Dermis microvascular lymphatic vessel endothelial cell (primary cell): ENCODE measurements at regions not wholly inside any gene's neighbourhood (a gene's known extent, or its start where the extent isn't known, plus 50 kb on each side); places are given as distances from the start of the nearest gene placed in this dataset.
"Not testable (repeated sequence)": the region's sequence is repeated elsewhere in the genome, so short reads cannot be mapped to it uniquely, and the experiment has no call there.

Experiments used
- DNase-seq, 2 donors: peaks; one replicate each; pipeline versions ENCODE4 v3.0.0 to v3.0.0-alpha.2; 2010; ENCODE audit warnings: low read depth in 2 of 2

- peak; percentile 50 to 82 for DNase-seq
Observed at GRCh38 chr17:77086433-77087010, 54.2 kb upstream of the SEC14L1 start.

GRCh38 chr17:77087650-77088454, 52.9 kb upstream of the SEC14L1 start:
- DNase-seq: no peak

- DNase-seq: peak; percentile 97 to 98
Observed at GRCh38 chr17:77088455-77089123, 52.2 kb upstream of the SEC14L1 start.

- peak in 1 of 2 donors; percentile 25 for DNase-seq
Observed at GRCh38 chr17:77089124-77089490, 51.7 kb upstream of the SEC14L1 start.

- not testable (repeated sequence) for DNase-seq
Observed at GRCh38 chr17:77089949-77090348, 50.8 kb upstream of the SEC14L1 start.

- DNase-seq: no peak
Observed at GRCh38 chr17:77090476-77090875, 50.3 kb upstream of the SEC14L1 start.
